SK-N-SH treated with all-trans-retinoic acid at 6 μM for 48 hours (cell line): ENCODE measurements at regions not wholly inside any gene's neighbourhood (a gene's known extent, or its start where the extent isn't known, plus 50 kb on each side); places are given as distances from the start of the nearest gene placed in this dataset.

Experiments used
- ATAC-seq: fragments of 200-7000 bp; cut with Tn5 transposase; 3 replicates; pipeline ENCODE4 v1.9.1; 2020; ENCODE audit warnings: mild to moderate bottlenecking, moderate library complexity
- ARNTL ChIP-seq: fragments of 450-650 bp; formaldehyde crosslinking; IDR thresholded peaks from 2 replicates; pipeline ENCODE4 v1.5.0; 2020; ENCODE audit warnings: low read depth, mild to moderate bottlenecking, moderate library complexity, borderline replicate concordance
- CREB5 ChIP-seq: fragments of 250-450 bp; sonication (Bioruptor Pico); IDR thresholded peaks from 2 replicates; pipeline ENCODE4 v1.5.1; 2020; ENCODE audit warnings: low read depth, mild to moderate bottlenecking, moderate library complexity
- CSDC2 ChIP-seq: fragments of 250-450 bp; sonication (Bioruptor Pico); IDR thresholded peaks from 2 replicates; pipeline ENCODE4 v1.5.0; 2020; ENCODE audit warnings: mild to moderate bottlenecking, moderate library complexity
- CSRNP3 ChIP-seq: fragments of 250-450 bp; sonication (Bioruptor Pico); IDR thresholded peaks from 2 replicates; pipeline ENCODE4 v1.5.1; 2021; ENCODE audit warnings: mild to moderate bottlenecking, moderate library complexity
- ESRRG ChIP-seq: fragments of 250-450 bp; sonication (Bioruptor Pico); IDR thresholded peaks from 2 replicates; pipeline ENCODE4 v1.6.1; 2021; ENCODE audit warnings: mild to moderate bottlenecking
- GLIS3 ChIP-seq: fragments of 250-450 bp; sonication (Bioruptor Pico); IDR thresholded peaks from 2 replicates; pipeline ENCODE4 v1.5.0; 2020; ENCODE audit warnings: mild to moderate bottlenecking, moderate library complexity
- ISL1 ChIP-seq: fragments of 250-450 bp; sonication (Bioruptor Pico); IDR thresholded peaks from 2 replicates; pipeline ENCODE4 v2.1.2; 2022; ENCODE audit warnings: mild to moderate bottlenecking, moderate library complexity
- OSR1 ChIP-seq: fragments of 250-450 bp; sonication (Bioruptor Pico); IDR thresholded peaks from 2 replicates; pipeline ENCODE4 v1.8.0; 2022; ENCODE audit warnings: moderate library complexity, mild to moderate bottlenecking, inconsistent platforms
- PATZ1 ChIP-seq: fragments of 250-450 bp; sonication (Bioruptor Pico); IDR thresholded peaks from 2 replicates; pipeline ENCODE4 v1.8.0; 2020; ENCODE audit warnings: mild to moderate bottlenecking, moderate library complexity, borderline replicate concordance
- POU6F1 ChIP-seq: fragments of 250-450 bp; sonication (Bioruptor Pico); IDR thresholded peaks from 2 replicates; pipeline ENCODE4 v1.8.0; 2021; ENCODE audit warnings: low read depth, mild to moderate bottlenecking, moderate library complexity, borderline replicate concordance
- PPARA ChIP-seq: fragments of 250-450 bp; sonication (Bioruptor Pico); IDR thresholded peaks from 2 replicates; pipeline ENCODE4 v1.5.0; 2020; ENCODE audit warnings: mild to moderate bottlenecking, borderline replicate concordance
- RARB ChIP-seq: fragments of 250-450 bp; sonication (Bioruptor Pico); IDR thresholded peaks from 2 replicates; pipeline ENCODE4 v1.8.0; 2021; ENCODE audit warnings: mild to moderate bottlenecking, moderate library complexity
- TOX ChIP-seq: fragments of 250-450 bp; sonication (Bioruptor Pico); IDR thresholded peaks from 2 replicates; pipeline ENCODE4 v1.8.0; 2021; ENCODE audit warnings: mild to moderate bottlenecking, moderate library complexity, borderline replicate concordance
- TSHZ2 ChIP-seq: fragments of 250-450 bp; sonication (Bioruptor Pico); IDR thresholded peaks from 2 replicates; pipeline ENCODE4 v1.5.0; 2020; ENCODE audit warnings: mild to moderate bottlenecking, moderate library complexity
- ZC3H10 ChIP-seq: fragments of 250-450 bp; sonication (Bioruptor Pico); IDR thresholded peaks from 2 replicates; pipeline ENCODE4 v1.5.1; 2021; ENCODE audit warnings: mild to moderate bottlenecking, moderate library complexity
- ZFP30 ChIP-seq: fragments of 450-650 bp; formaldehyde crosslinking; IDR thresholded peaks from 2 replicates; pipeline ENCODE4 v1.5.0; 2022; ENCODE audit warnings: mild to moderate bottlenecking, moderate library complexity
- ZNF565 ChIP-seq: fragments of 450-650 bp; formaldehyde crosslinking; conservative IDR thresholded peaks from 2 replicates; pipeline ENCODE4 v1.5.0; 2020; ENCODE audit warnings: low read depth, mild to moderate bottlenecking, moderate library complexity
- ZNF70 ChIP-seq: fragments of 450-650 bp; formaldehyde crosslinking; IDR thresholded peaks from 2 replicates; pipeline ENCODE4 v1.5.0; 2020; ENCODE audit warnings: mild to moderate bottlenecking, moderate library complexity
- ZNF8 ChIP-seq: fragments of 450-650 bp; formaldehyde crosslinking; IDR thresholded peaks from 2 replicates; pipeline ENCODE4 v1.5.0; 2020; ENCODE audit warnings: mild to moderate bottlenecking, moderate library complexity

GRCh38 chr22:20653012-20653794, 120.7 kb upstream of the SERPIND1 start:
- ATAC-seq: no peak
- no peak for TF ChIP-seq OSR1 (CRISPR knock-in tag)
- no peak for TF ChIP-seq CSRNP3 (CRISPR knock-in tag)

- ATAC-seq: no peak
- TF ChIP-seq CSRNP3 (CRISPR knock-in tag) (no peak), ZNF565 (no peak), OSR1 (CRISPR knock-in tag) (no peak), ZC3H10 (CRISPR knock-in tag) (no peak), ZFP30 (CRISPR knock-in tag) (no peak), GLIS3 (CRISPR knock-in tag) (no peak), RARB (CRISPR knock-in tag) (no peak), TOX (no peak), CREB5 (CRISPR knock-in tag) (no peak), ARNTL (no peak), ZNF70 (CRISPR knock-in tag) (no peak), ISL1 (CRISPR knock-in tag) (no peak), TSHZ2 (CRISPR knock-in tag) (no peak), CSDC2 (CRISPR knock-in tag) (no peak), PATZ1 (no peak), PPARA (CRISPR knock-in tag) (no peak), ESRRG (no peak), POU6F1 (CRISPR knock-in tag) (no peak), ZNF8 (no peak)
- TF ChIP-seq, all 23 proteins: peak for 0
Measured at GRCh38 chr22:20653795-20654342, 120.0 kb upstream of the SERPIND1 start.
